ENCODE measurements at regions not wholly inside any gene's neighbourhood (a gene's known extent, or its start where the extent isn't known, plus 50 kb on each side); places are given as distances from the start of the nearest gene placed in this dataset.
"Not testable (repeated sequence)": the region's sequence is repeated elsewhere in the genome, so short reads cannot be mapped to it uniquely, and the experiment has no call there.

DNA sequence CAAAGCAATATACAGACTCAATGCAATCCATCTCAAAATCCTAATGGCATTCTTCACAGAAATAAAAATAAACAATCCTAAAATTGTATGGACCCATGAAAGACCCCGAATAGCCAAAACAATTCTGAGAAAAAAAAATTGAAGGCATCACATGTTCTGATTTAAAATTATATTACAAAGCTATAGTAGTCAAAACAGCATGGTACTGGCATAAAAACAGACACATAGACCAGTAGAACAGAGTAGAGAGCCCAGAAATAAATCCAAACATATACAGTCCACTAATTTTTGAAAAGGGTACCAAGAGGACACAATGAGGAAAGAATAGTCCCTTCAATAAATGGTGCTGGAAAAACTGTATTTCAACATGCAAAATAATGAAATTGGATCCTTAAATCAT, 70.4 kb upstream of the THRB start:
- intact Hi-C loops (cut with DNase I; ENCODE audit: low total_unique reads), result no loop called here
- DNase-seq, result no peak
- Histone ChIP-seq H3K4me1 (no peaks in the 10 kb centered on the region), H3K36me3 (ENCODE audit: low read depth, missing control alignments) (no peaks in the 10 kb centered on the region), H3K9me3 (no peaks in the 10 kb centered on the region), H3K27ac (no peak overlapping the region), H3K27me3 (no peaks in the 10 kb centered on the region), H3K4me3 (no peak overlapping the region)
- WGBS, 2 donors, result 75 to 85% methylated on average over 1 of the region's 1 CpG
- TF ChIP-seq POLR2A (IDR thresholded peaks at IDR 0.05), result no peak
- TF ChIP-seq, protein P1, sequence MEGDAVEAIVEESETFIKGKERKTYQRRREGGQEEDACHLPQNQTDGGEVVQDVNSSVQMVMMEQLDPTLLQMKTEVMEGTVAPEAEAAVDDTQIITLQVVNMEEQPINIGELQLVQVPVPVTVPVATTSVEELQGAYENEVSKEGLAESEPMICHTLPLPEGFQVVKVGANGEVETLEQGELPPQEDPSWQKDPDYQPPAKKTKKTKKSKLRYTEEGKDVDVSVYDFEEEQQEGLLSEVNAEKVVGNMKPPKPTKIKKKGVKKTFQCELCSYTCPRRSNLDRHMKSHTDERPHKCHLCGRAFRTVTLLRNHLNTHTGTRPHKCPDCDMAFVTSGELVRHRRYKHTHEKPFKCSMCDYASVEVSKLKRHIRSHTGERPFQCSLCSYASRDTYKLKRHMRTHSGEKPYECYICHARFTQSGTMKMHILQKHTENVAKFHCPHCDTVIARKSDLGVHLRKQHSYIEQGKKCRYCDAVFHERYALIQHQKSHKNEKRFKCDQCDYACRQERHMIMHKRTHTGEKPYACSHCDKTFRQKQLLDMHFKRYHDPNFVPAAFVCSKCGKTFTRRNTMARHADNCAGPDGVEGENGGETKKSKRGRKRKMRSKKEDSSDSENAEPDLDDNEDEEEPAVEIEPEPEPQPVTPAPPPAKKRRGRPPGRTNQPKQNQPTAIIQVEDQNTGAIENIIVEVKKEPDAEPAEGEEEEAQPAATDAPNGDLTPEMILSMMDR (IDR thresholded peaks at IDR 0.05), result no peak

DNA sequence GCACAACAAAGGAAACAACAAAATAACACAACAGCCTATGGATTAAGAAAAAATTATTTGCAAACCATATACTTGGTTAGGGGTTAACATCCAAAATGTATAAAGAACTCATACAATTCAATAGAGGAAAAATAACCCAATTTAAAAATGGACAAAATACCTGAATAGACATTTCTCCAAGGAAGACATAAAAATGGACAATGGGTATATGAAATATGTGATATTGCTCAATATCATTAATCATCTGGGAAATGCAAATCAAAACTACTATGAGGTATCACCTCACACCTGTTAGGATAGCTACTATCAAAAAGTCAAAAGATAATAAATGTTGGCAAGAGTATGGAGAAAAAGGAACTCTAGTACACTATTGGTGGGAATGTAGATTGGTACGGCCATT, 71.0 kb upstream of the THRB start:
- WGBS, 2 donors, result 92 to 96% methylated on average over 1 of the region's 1 CpG
- Histone ChIP-seq H3K27ac (no peak overlapping the region), H3K9me3 (no peaks in the 10 kb centered on the region), H3K4me1 (no peaks in the 10 kb centered on the region), H3K4me3 (no peak overlapping the region), H3K27me3 (no peaks in the 10 kb centered on the region), H3K36me3 (ENCODE audit: low read depth, missing control alignments) (no peaks in the 10 kb centered on the region)
- no peak for DNase-seq
- TF ChIP-seq, protein P1 (IDR thresholded peaks at IDR 0.05), result no peak
- no peak for TF ChIP-seq POLR2A (IDR thresholded peaks at IDR 0.05)
- intact Hi-C loops (cut with DNase I; ENCODE audit: low total_unique reads), result no loop called here

DNA sequence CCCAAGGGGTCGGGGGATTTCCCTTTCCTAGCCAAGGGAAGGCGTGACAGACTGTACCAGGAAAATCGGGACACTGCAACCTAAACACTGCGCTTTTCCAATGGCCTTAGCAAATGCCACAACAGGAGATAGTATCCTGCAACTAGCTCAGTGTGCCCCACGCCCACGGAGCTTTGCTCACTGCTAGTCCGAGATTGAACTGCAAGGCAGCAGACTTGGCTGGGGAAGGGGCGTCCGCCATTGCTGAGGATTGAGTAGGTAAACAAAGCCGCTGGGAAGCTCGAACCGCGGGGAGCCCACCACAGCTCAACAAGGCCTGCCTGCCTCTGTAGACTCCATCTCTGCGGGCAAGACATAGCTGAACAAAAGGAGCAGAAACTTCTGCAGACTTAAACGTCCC, 72.3 kb upstream of the THRB start:
- 73 to 80% methylated on average over 15 of the region's 15 CpGs for WGBS, 2 donors
- intact Hi-C loops (cut with DNase I; ENCODE audit: low total_unique reads), result no loop called here
- Histone ChIP-seq H3K4me3 (no peak overlapping the region), H3K9me3 (no peaks in the 10 kb centered on the region), H3K27me3 (no peaks in the 10 kb centered on the region), H3K36me3 (ENCODE audit: low read depth, missing control alignments) (no peaks in the 10 kb centered on the region), H3K27ac (no peak overlapping the region), H3K4me1 (no peaks in the 10 kb centered on the region)
- TF ChIP-seq, protein P1 (IDR thresholded peaks at IDR 0.05), result no peak
- TF ChIP-seq POLR2A (IDR thresholded peaks at IDR 0.05), result no peak
- peak; percentile 15 for DNase-seq

DNA sequence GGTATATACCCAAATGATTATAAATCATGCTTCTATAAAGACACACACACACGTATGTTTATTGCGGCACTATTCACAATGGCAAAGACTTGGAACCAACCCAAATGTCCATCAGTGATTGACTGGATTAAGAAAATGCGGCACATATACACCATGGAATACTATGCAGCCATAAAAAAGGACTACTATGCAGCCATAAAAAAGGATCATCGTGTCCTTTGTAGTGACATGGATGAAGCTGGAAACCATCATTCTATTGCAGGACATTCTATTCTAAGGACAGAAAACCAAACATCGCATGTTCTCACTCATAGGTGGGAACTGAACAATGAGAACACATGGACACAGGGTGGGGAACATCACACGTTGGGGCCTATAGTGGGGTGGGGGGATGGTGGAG, 77.8 kb upstream of the THRB start:
- H3K9me3 ChIP-seq; H3K27me3 ChIP-seq; DNase-seq; H3K4me1 ChIP-seq; H3K4me3 ChIP-seq; intact Hi-C loops (cut with DNase I; ENCODE audit: low total_unique reads); H3K27ac ChIP-seq; H3K36me3 ChIP-seq (ENCODE audit: low read depth, missing control alignments): not testable (repeated sequence)
- WGBS, 2 donors, result 93 to 94% methylated on average over 6 of the region's 6 CpGs

DNA sequence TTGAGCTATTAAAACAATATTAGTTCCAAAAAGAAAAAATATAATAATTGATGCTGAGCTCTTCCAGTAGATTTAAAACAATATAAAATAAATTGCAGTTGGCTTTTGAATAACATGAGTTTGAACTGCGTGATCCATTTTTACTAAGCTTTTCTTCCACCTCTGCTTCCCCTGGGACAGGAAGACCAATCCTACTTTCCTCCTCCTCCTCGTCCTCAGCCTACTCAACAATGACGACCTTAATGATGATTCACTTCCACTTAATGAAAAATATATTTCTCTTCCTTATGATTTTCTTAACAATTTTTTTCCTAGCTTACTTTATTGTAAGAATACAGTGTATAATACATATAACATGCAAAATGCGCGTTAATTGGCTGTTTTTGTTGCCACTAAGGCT, 78.9 kb upstream of the THRB start:
- no peaks in the 10 kb centered on the region for H3K9me3 ChIP-seq
- no peak overlapping the region for H3K4me3 ChIP-seq
- 63 to 68% methylated on average over 5 of the region's 5 CpGs for WGBS, 2 donors
- intact Hi-C loops (cut with DNase I; ENCODE audit: low total_unique reads), result no loop called here
- no peaks in the 10 kb centered on the region for H3K4me1 ChIP-seq
- no peaks in the 10 kb centered on the region for H3K36me3 ChIP-seq (ENCODE audit: low read depth, missing control alignments)
- no peaks in the 10 kb centered on the region for H3K27me3 ChIP-seq
- TF ChIP-seq, protein P1 (IDR thresholded peaks at IDR 0.05), result no peak
- no peak for TF ChIP-seq POLR2A (IDR thresholded peaks at IDR 0.05)
- DNase-seq, result no peak
- no peak overlapping the region for H3K27ac ChIP-seq

All from testis (tissue), 2 donors.